ENCODE measurements at regions not wholly inside any gene's neighbourhood (a gene's known extent, or its start where the extent isn't known, plus 50 kb on each side); places are given as distances from the start of the nearest gene placed in this dataset.

- 0% methylated on average over 4 of the region's 4 CpGs for WGBS (ENCODE audit: insufficient coverage, low coverage, missing lambda C conversion rate)
- no TSS peak for BruUV-seq (replicated peaks)
- ChIA-PET CTCF (ENCODE audit: low intra/inter-chr PET ratio) (no interaction called here), POLR2A (no interaction called here)
- no peak overlapping the region for H2AFZ ChIP-seq (ENCODE audit: low read depth, low read length)
- H3K27me3 ChIP-seq (ENCODE audit: control insufficient read depth in 2 of 2, insufficient read depth in 2 of 2, low read length in 2 of 2) = no peaks in the 10 kb centered on the region
- H3K4me1 ChIP-seq (replicated peaks in 1 of 2; ENCODE audit: control insufficient read depth in 2 of 2, insufficient read depth in 2 of 2, low read length in 2 of 2) = no peaks in the 10 kb centered on the region
- DNase-seq (ENCODE audit: extremely low read depth in 1 of 4, low spot score in 3 of 4) (no peak), FAIRE-seq (no peak), ATAC-seq (no peak)
- H3K36me3 ChIP-seq (ENCODE audit: control insufficient read depth, insufficient read depth, low read length) = no peaks in the 10 kb centered on the region
- no peaks in the 10 kb centered on the region for H3K79me2 ChIP-seq (ENCODE audit: control insufficient read depth, insufficient read depth, low read length)
- H3K9ac ChIP-seq (ENCODE audit: insufficient read depth in 1 of 2, low read depth in 2 of 2, low read length in 2 of 2) = no peak overlapping the region
- no peak overlapping the region for H3K27ac ChIP-seq (ENCODE audit: extremely low read depth, low read depth, low read length)
- no peak for TF ChIP-seq MEIS2 (IDR thresholded peaks at IDR 0.05; ENCODE audit: partially characterized antibody)
- TF ChIP-seq SNAPC5 (CRISPR knock-in tag; IDR thresholded peaks at IDR 0.05) = no peak
- TF ChIP-seq HMG20B (CRISPR knock-in tag; IDR thresholded peaks at IDR 0.05) = no peak
- no peak for TF ChIP-seq FOS (IDR thresholded peaks at IDR 0.05; ENCODE audit: extremely low read depth, insufficient read length)
- no peak for TF ChIP-seq RUNX1 (IDR thresholded peaks at IDR 0.05; ENCODE audit: low read depth)
- TF ChIP-seq TEAD2 (tag; IDR thresholded peaks at IDR 0.05) = no peak
- no peak for TF ChIP-seq ETV5 (CRISPR knock-in tag; IDR thresholded peaks at IDR 0.05; ENCODE audit: low read depth)
- no peak for TF ChIP-seq ZNF140 (CRISPR knock-in tag; IDR thresholded peaks at IDR 0.05)
- TF ChIP-seq FOSL1 (tag; conservative IDR thresholded peaks at IDR 0.05) = no peak
- no peak for TF ChIP-seq HOMEZ (CRISPR knock-in tag; IDR thresholded peaks at IDR 0.05)
- no peak for TF ChIP-seq ZC3H11A (IDR thresholded peaks at IDR 0.05; ENCODE audit: low read depth, low read length)
- no peak for TF ChIP-seq ZNF778 (CRISPR knock-in tag; IDR thresholded peaks at IDR 0.05)
- no peak for TF ChIP-seq ZNF699 (CRISPR knock-in tag; IDR thresholded peaks at IDR 0.05; ENCODE audit: insufficient replicate concordance)
- no peak for TF ChIP-seq NEUROD1 (IDR thresholded peaks at IDR 0.05; ENCODE audit: borderline replicate concordance, low read depth, low read length, partially characterized antibody)
- intact Hi-C loops (cut with micrococcal nuclease) = no loop called here
- H3K4me3 ChIP-seq = no peak overlapping the region
- no peaks in the 10 kb centered on the region for H4K20me1 ChIP-seq (replicated peaks; ENCODE audit: control insufficient read depth, insufficient read depth, low read length)
- no peaks in the 10 kb centered on the region for H3K9me3 ChIP-seq (replicated peaks; ENCODE audit: control insufficient read depth, insufficient read depth, low read depth, low read length)
- no peaks in the 10 kb centered on the region for H3K9me1 ChIP-seq (ENCODE audit: control insufficient read depth, insufficient read depth, low read length)
- no peak overlapping the region for H3K4me2 ChIP-seq (ENCODE audit: insufficient read depth, low read length)
- in situ Hi-C loops (cut with MboI) = loop anchor here (25.0 kb wide), 2 partner anchors 577 to 852 kb away; no protein-coding TSS in a partner anchor
Measured at GRCh38 chr4:147009875-147010274, 64.2 kb upstream of the TTC29 start.
